GM12878 (cell line): ENCODE measurements at regions not wholly inside any gene's neighbourhood (a gene's known extent, or its start where the extent isn't known, plus 50 kb on each side); places are given as distances from the start of the nearest gene placed in this dataset.

Source experiments
- ATAC-seq: fragments of 200-7000 bp; cut with Tn5 transposase; 3 replicates; pipeline ENCODE4 v1.9.1; 2020; ENCODE audit warnings: mild to moderate bottlenecking, moderate library complexity
- BruUV-seq: library from RNA; stranded (reverse); fragments of 400-500 nt; replicated peaks from 2 replicates; lab custom pipeline; 2021; lab: Mats Ljungman, UMichigan
- CTCF ChIA-PET: fragments of 300-600 bp; sonication (Branson Sonifier 250); formaldehyde crosslinking; extraction: SDS; loops from one replicate; lab custom pipeline; 2021; ENCODE audit warnings: inconsistent platforms; lab: Yijun Ruan, JAX
- POLR2A ChIA-PET: fragments of 350-600 bp; formaldehyde crosslinking; extraction: SDS; loops from one replicate; lab custom pipeline; 2021; ENCODE audit warnings: inconsistent platforms; lab: Charles Lee
- RAD21 ChIA-PET: fragments of 300-600 bp; sonication (Branson Sonifier 250); formaldehyde crosslinking; loops from one replicate; lab custom pipeline; 2023; ENCODE audit warnings: antibody characterized with exemption; ENCODE audit not compliant: unreplicated experiment; lab: Charles Lee
- SMC1A ChIA-PET: fragments of 300-600 bp; sonication (Branson Sonifier 250); formaldehyde crosslinking; loops from one replicate; lab custom pipeline; 2023; ENCODE audit not compliant: unreplicated experiment, uncharacterized antibody; lab: Charles Lee
- DNase-seq: peaks from one replicate; pipeline ENCODE4 v3.0.0-alpha.2; 2011; ENCODE audit warnings: low read depth, low spot score
- FAIRE-seq: peaks from 3 replicates; lab custom pipeline; 2011; peaks lifted over from hg19 to GRCh38; lab: Jason Lieb, UNC
- H2AFZ ChIP-seq: 2 replicates; pipeline ENCODE4 v1.6.0; 2011; ENCODE audit warnings: low read depth, low read length, control low read depth; ENCODE audit not compliant: control insufficient read depth
- H3K27ac ChIP-seq: 2 replicates; pipeline ENCODE4 v1.5.1; 2011; ENCODE audit warnings: control low read depth; ENCODE audit not compliant: control insufficient read depth, insufficient read depth
- H3K27me3 ChIP-seq, 2 experiments: replicated peaks in 1 of 2; 2 replicates each; pipeline versions ENCODE4 v1.6.0 to v1.6.1; 2011; ENCODE audit warnings: low read length in 1 of 2; ENCODE audit not compliant: control insufficient read depth in 2 of 2, insufficient read depth in 2 of 2
- H3K36me3 ChIP-seq, 2 experiments: 2 replicates each; pipeline ENCODE4 v1.5.1; 2011; ENCODE audit warnings: low read length in 1 of 2; ENCODE audit not compliant: control insufficient read depth in 2 of 2, insufficient read depth in 2 of 2
- H3K4me1 ChIP-seq: 2 replicates; pipeline ENCODE4 v1.6.1; 2011; ENCODE audit warnings: mild to moderate bottlenecking, low read length, moderate library complexity, mixed read lengths; ENCODE audit not compliant: control insufficient read depth, insufficient read depth
- H3K4me2 ChIP-seq: 2 replicates; pipeline ENCODE4 v1.6.0; 2011; ENCODE audit warnings: control low read depth; ENCODE audit not compliant: control insufficient read depth, insufficient read depth
- H3K4me3 ChIP-seq: fragments of 200-600 bp; sonication (generic); 2 replicates; pipeline ENCODE4 v1.5.1; 2016
- H3K79me2 ChIP-seq: 2 replicates; pipeline ENCODE4 v1.6.0; 2011; ENCODE audit warnings: low read length; ENCODE audit not compliant: control insufficient read depth, insufficient read depth
- H3K9ac ChIP-seq: 2 replicates; pipeline ENCODE4 v1.8.0; 2011; ENCODE audit warnings: low read length, control low read depth, mixed read lengths; ENCODE audit not compliant: control insufficient read depth, insufficient read depth
- H3K9me3 ChIP-seq: replicated peaks from 3 replicates; pipeline ENCODE4 v1.5.1; 2011; ENCODE audit warnings: mild to moderate bottlenecking, low read length; ENCODE audit not compliant: control insufficient read depth, insufficient read depth
- H4K20me1 ChIP-seq: 2 replicates; pipeline ENCODE4 v1.6.0; 2011; ENCODE audit not compliant: control insufficient read depth, insufficient read depth
- CREB1 ChIP-seq: IDR thresholded peaks from 2 replicates; pipeline ENCODE4 v1.6.1; 2012; ENCODE audit warnings: low read depth, mild to moderate bottlenecking, inconsistent platforms
- E4F1 ChIP-seq: fragments of 450-650 bp; IDR thresholded peaks from 2 replicates; pipeline ENCODE4 v1.6.1; 2018; ENCODE audit warnings: borderline replicate concordance, mild to moderate bottlenecking; ENCODE audit not compliant: partially characterized antibody
- GATAD2B ChIP-seq: fragments of 450-650 bp; conservative IDR thresholded peaks from 2 replicates; pipeline ENCODE4 v1.6.1; 2017; ENCODE audit warnings: low read depth, mild to moderate bottlenecking, moderate library complexity
- HCFC1 ChIP-seq: fragments of 150-350 bp; IDR thresholded peaks from 2 replicates; pipeline ENCODE4 v1.6.1; 2014; ENCODE audit warnings: low read length
- RCOR1 ChIP-seq: conservative IDR thresholded peaks from 2 replicates; pipeline ENCODE4 v1.6.1; 2012; ENCODE audit warnings: low read depth, low read length, improper control_type of control experiment
- SKIL ChIP-seq: fragments of 450-650 bp; IDR thresholded peaks from 2 replicates; pipeline ENCODE4 v1.6.1; 2017; ENCODE audit warnings: mild to moderate bottlenecking, low read depth, inconsistent platforms; ENCODE audit not compliant: poor library complexity, severe bottlenecking
- SMARCA5 ChIP-seq: fragments of 450-650 bp; IDR thresholded peaks from 2 replicates; pipeline ENCODE4 v1.6.1; 2017; ENCODE audit warnings: mild to moderate bottlenecking
- SREBF1 ChIP-seq: IDR thresholded peaks from 2 replicates; pipeline ENCODE4 v1.6.1; 2012; ENCODE audit warnings: mild to moderate bottlenecking, low read length
- WGBS: methylation state at CpG from one replicate; pipeline ENCODE4 v1.1.6; 2016; ENCODE audit warnings: low lambda C conversion rate; ENCODE audit not compliant: insufficient replicate concordance, insufficient coverage; ENCODE audit errors: missing lambda C conversion rate; 5-methylcytosine and 5-hydroxymethylcytosine counted together
- in situ Hi-C: fragments of 300-500 bp; cut with MboI; formaldehyde crosslinking; loops from 9 replicates; pipeline ENCODE4 v1.14.3; 2018; ENCODE audit warnings: mixed read lengths
- intact Hi-C: fragments of 100-400 bp; cut with micrococcal nuclease; formaldehyde crosslinking; loops from one replicate; pipeline ENCODE4 v1.14.2; 2022; ENCODE audit not compliant: unreplicated experiment

- CTCF ChIA-PET = no interaction called here
- POLR2A ChIA-PET = no interaction called here
- FAIRE-seq (no peak), DNase-seq (no peak), ATAC-seq (no peak)
- in situ Hi-C loops = no loop called here
- no peak overlapping the region for H3K4me3 ChIP-seq
- RAD21 ChIA-PET = no interaction called here
- H3K27ac ChIP-seq = no peak overlapping the region
- no peak overlapping the region for H3K4me2 ChIP-seq
- H4K20me1 ChIP-seq = no peaks in the 10 kb centered on the region
- H3K9me3 ChIP-seq = no peaks in the 10 kb centered on the region
- no peak overlapping the region for H3K9ac ChIP-seq
- no TSS peak for BruUV-seq
- SMC1A ChIA-PET = no interaction called here
- intact Hi-C loops = no loop called here
- 59% methylated on average over 4 of the region's 4 CpGs for WGBS
- TF ChIP-seq E4F1 (no peak), GATAD2B (no peak), SREBF1 (no peak), SMARCA5 (no peak)
- no peaks in the 10 kb centered on the region for H3K79me2 ChIP-seq
- no peak overlapping the region for H2AFZ ChIP-seq
- no peaks in the 10 kb centered on the region for H3K4me1 ChIP-seq
- H3K36me3 ChIP-seq = no peaks in the 10 kb centered on the region
- H3K27me3 ChIP-seq = no peaks in the 10 kb centered on the region; a peak in 1 of 4 replicates
Observed at GRCh38 chr4:25538430-25538829, 117.2 kb upstream of the SLC34A2 start.

GRCh38 chr4:25539241-25539640, 116.4 kb upstream of the SLC34A2 start:
- intact Hi-C loops (no loop called here), in situ Hi-C loops (no loop called here)
- ChIA-PET CTCF (no interaction called here), SMC1A (no interaction called here), POLR2A (no interaction called here), RAD21 (no interaction called here)
- FAIRE-seq (no peak), DNase-seq (no peak), ATAC-seq (no peak)
- no peak overlapping the region for H3K27ac ChIP-seq
- H3K27me3 ChIP-seq = no peaks in the 10 kb centered on the region; a peak in 1 of 4 replicates
- H4K20me1 ChIP-seq = no peaks in the 10 kb centered on the region
- H3K4me3 ChIP-seq = no peak overlapping the region
- 48% methylated on average over 3 of the region's 3 CpGs for WGBS
- H3K9ac ChIP-seq = no peak overlapping the region
- no peak overlapping the region for H3K4me2 ChIP-seq
- TF ChIP-seq CREB1 = no peak
- TF ChIP-seq RCOR1 = no peak
- TF ChIP-seq HCFC1 = no peak
- TF ChIP-seq SKIL = no peak
- no peak overlapping the region for H2AFZ ChIP-seq
- H3K9me3 ChIP-seq = no peaks in the 10 kb centered on the region
- no TSS peak for BruUV-seq
- no peaks in the 10 kb centered on the region for H3K4me1 ChIP-seq
- no peaks in the 10 kb centered on the region for H3K79me2 ChIP-seq
- no peaks in the 10 kb centered on the region for H3K36me3 ChIP-seq
